A673 (cell line): ENCODE measurements at regions not wholly inside any gene's neighbourhood (a gene's known extent, or its start where the extent isn't known, plus 50 kb on each side); places are given as distances from the start of the nearest gene placed in this dataset.

Experiments used
- BruUV-seq: library from RNA; stranded (reverse); fragments of 400-500 nt; replicated peaks from 2 replicates; lab custom pipeline; 2021; lab: Mats Ljungman, UMichigan
- CTCF ChIA-PET: fragments of 300-600 bp; sonication (Branson Sonifier 250); formaldehyde crosslinking; loops from one replicate; lab custom pipeline; 2022; ENCODE audit warnings: antibody characterized with exemption; lab: Charles Lee
- POLR2A ChIA-PET: fragments of 300-600 bp; sonication (Branson Sonifier 250); formaldehyde crosslinking; loops from one replicate; lab custom pipeline; 2022; ENCODE audit warnings: antibody characterized with exemption; ENCODE audit not compliant: low non-redundant PET; lab: Charles Lee
- DNase-seq: peaks from one replicate; pipeline ENCODE4 v3.0.0-alpha.2; 2015; ENCODE audit warnings: low spot score
- H3K27ac ChIP-seq: fragments of 200-600 bp; sonication (generic); 2 replicates; pipeline ENCODE4 v1.5.1; 2016; ENCODE audit warnings: mixed run types, low read depth, mild to moderate bottlenecking, mixed read lengths, antibody characterized with exemption, low read length; ENCODE audit not compliant: poor library complexity, severe bottlenecking
- H3K27me3 ChIP-seq: fragments of 200-600 bp; sonication (generic); replicated peaks from 2 replicates; pipeline ENCODE4 v1.6.1; 2017; ENCODE audit warnings: mixed run types, low read depth, mild to moderate bottlenecking, mixed read lengths, antibody characterized with exemption, low read length; ENCODE audit not compliant: insufficient read depth, poor library complexity
- H3K36me3 ChIP-seq: fragments of 200-600 bp; sonication (generic); 2 replicates; pipeline ENCODE4 v1.6.1; 2016; ENCODE audit warnings: mixed run types, mild to moderate bottlenecking, mixed read lengths, antibody characterized with exemption, low read length; ENCODE audit not compliant: insufficient read depth, poor library complexity, severe bottlenecking
- H3K4me1 ChIP-seq: fragments of 200-600 bp; sonication (generic); 2 replicates; pipeline ENCODE4 v1.6.1; 2017; ENCODE audit warnings: mixed run types, mild to moderate bottlenecking, mixed read lengths, antibody characterized with exemption, low read length; ENCODE audit not compliant: insufficient read depth, poor library complexity, severe bottlenecking
- H3K4me3 ChIP-seq: fragments of 200-600 bp; sonication (generic); 2 replicates; pipeline ENCODE4 v1.5.1; 2016; ENCODE audit warnings: low read depth, mixed run types, mild to moderate bottlenecking, mixed read lengths, low read length; ENCODE audit not compliant: poor library complexity, severe bottlenecking
- H3K9me3 ChIP-seq: fragments of 200-600 bp; sonication (generic); 2 replicates; pipeline ENCODE4 v1.6.1; 2016; ENCODE audit warnings: mixed run types, low read depth, mild to moderate bottlenecking, mixed read lengths, antibody characterized with exemption, low read length; ENCODE audit not compliant: poor library complexity, severe bottlenecking
- CTCF ChIP-seq: fragments of 300-800, 200-600 bp; sonication (generic); conservative IDR thresholded peaks from 2 replicates; pipeline ENCODE4 v1.5.1; 2017; ENCODE audit warnings: low read depth, mild to moderate bottlenecking, antibody characterized with exemption, low read length, moderate library complexity, mixed read lengths
- EZH2 ChIP-seq: fragments of 200-600 bp; sonication (generic); IDR thresholded peaks from 2 replicates; pipeline ENCODE4 v1.6.1; 2017; ENCODE audit warnings: borderline replicate concordance, low read depth, mild to moderate bottlenecking, mixed read lengths, antibody characterized with exemption, low read length; ENCODE audit not compliant: poor library complexity, severe bottlenecking
- intact Hi-C: fragments of 100-400 bp; cut with micrococcal nuclease; formaldehyde crosslinking; loops from one replicate; pipeline ENCODE4 v1.10.0; 2022; ENCODE audit not compliant: unreplicated experiment

GRCh38 chr20:4635781-4636180 lies 50.5 kb upstream of the PRNP start:
- Histone ChIP-seq H3K27ac (no peak overlapping the region), H3K4me1 (peaks cover 5% of the 10 kb centered on the region), H3K9me3 (no peaks in the 10 kb centered on the region), H3K36me3 (no peaks in the 10 kb centered on the region), H3K27me3 (no peaks in the 10 kb centered on the region), H3K4me3 (no peak overlapping the region)
- CTCF ChIA-PET: no interaction called here
- no peak for DNase-seq
- POLR2A ChIA-PET: no interaction called here
- no TSS peak for BruUV-seq
- intact Hi-C loops: no loop called here
- TF ChIP-seq CTCF (no peak), EZH2 (no peak)

- no peaks in the 10 kb centered on the region for H3K36me3 ChIP-seq
- TF ChIP-seq EZH2: no peak
- no peak for TF ChIP-seq CTCF
- H3K9me3 ChIP-seq: no peaks in the 10 kb centered on the region
- no peak for DNase-seq
- ChIA-PET POLR2A (no interaction called here), CTCF (no interaction called here)
- no peak overlapping the region for H3K4me3 ChIP-seq
- H3K4me1 ChIP-seq: peaks cover 5% of the 10 kb centered on the region
- intact Hi-C loops: no loop called here
- no peaks in the 10 kb centered on the region for H3K27me3 ChIP-seq
- no peak overlapping the region for H3K27ac ChIP-seq
- BruUV-seq: no TSS peak
These were observed 50.9 kb upstream of the PRNP start for GRCh38 chr20:4635342-4635741.

GRCh38 chr20:4633780-4634179 lies 52.5 kb upstream of the PRNP start:
- Histone ChIP-seq H3K4me1 (peaks cover 5% of the 10 kb centered on the region), H3K36me3 (no peaks in the 10 kb centered on the region), H3K4me3 (no peak overlapping the region), H3K27ac (no peak overlapping the region), H3K27me3 (no peaks in the 10 kb centered on the region), H3K9me3 (no peaks in the 10 kb centered on the region)
- ChIA-PET CTCF (no interaction called here), POLR2A (no interaction called here)
- TF ChIP-seq EZH2 (no peak), CTCF (no peak)
- peak; percentile 62 for DNase-seq
- no TSS peak for BruUV-seq
- intact Hi-C loops: no loop called here
